Prostate gland (tissue), 2 donors: ENCODE measurements at regions not wholly inside any gene's neighbourhood (a gene's known extent, or its start where the extent isn't known, plus 50 kb on each side); places are given as distances from the start of the nearest gene placed in this dataset.

Source experiments
- DNase-seq: peaks from one replicate; pipeline ENCODE4 v3.0.0-alpha.2; 2019; ENCODE audit warnings: low spot score
- H3K27ac ChIP-seq, 2 donors: fragments of 200-600 bp; sonication (generic); 2 replicates each; pipeline ENCODE4 v1.5.1; 2017 to 2019
- H3K27me3 ChIP-seq: fragments of 200-600 bp; sonication (generic); replicated peaks from 2 replicates; pipeline ENCODE4 v1.5.1; 2019; ENCODE audit not compliant: insufficient read depth
- H3K36me3 ChIP-seq, 2 donors: fragments of 200-600 bp; sonication (generic); 1 replicate in 1 of 2; 2 replicates in 1 of 2; pipeline versions ENCODE4 v1.5.1 to v1.8.1; 2017 to 2019
- H3K4me1 ChIP-seq: fragments of 200-600 bp; sonication (generic); replicated peaks from 2 replicates; pipeline ENCODE4 v1.5.1; 2019
- H3K4me3 ChIP-seq, 2 donors: fragments of 200-600 bp; sonication (generic); 2 replicates each; pipeline ENCODE4 v1.5.1; 2017 to 2019
- H3K9me3 ChIP-seq: fragments of 200-600 bp; sonication (generic); 2 replicates; pipeline ENCODE4 v1.5.1; 2017
- POLR2A ChIP-seq: fragments of 450-650 bp; IDR thresholded peaks from one replicate; pipeline ENCODE4 v1.6.1; 2016; ENCODE audit warnings: antibody characterized with exemption, mild to moderate bottlenecking
- POLR2AphosphoS5 ChIP-seq: sonication (generic); formaldehyde crosslinking; IDR thresholded peaks from one replicate; pipeline ENCODE4 v1.6.1; 2017; ENCODE audit warnings: antibody characterized with exemption
- WGBS: methylation state at CpG from one replicate; pipeline ENCODE4 v1.1.5; 2018; 5-methylcytosine and 5-hydroxymethylcytosine counted together
- intact Hi-C: fragments of 100-400 bp; cut with DNase I; formaldehyde crosslinking; loops from one replicate; pipeline ENCODE4 v1.14.2; 2022
- TF ChIP-seq, protein P1 (sequence below), 4 experiments: fragments of 200-600 bp in 2 of 4; fragments of 450-650 bp in 2 of 4; sonication (generic) in 2 of 4; IDR thresholded peaks; 1 replicate in 3 of 4; 2 replicates in 1 of 4; pipeline ENCODE4 v1.5.1; 2016 to 2019; ENCODE audit warnings: antibody characterized with exemption in 4 of 4, mild to moderate bottlenecking in 2 of 4, moderate library complexity in 2 of 4

- H3K4me1 ChIP-seq, result no peaks in the 10 kb centered on the region
- H3K27ac ChIP-seq, result no peak overlapping the region
- H3K36me3 ChIP-seq, result no peaks in the 10 kb centered on the region
- TF ChIP-seq POLR2AphosphoS5, result no peak
- TF ChIP-seq, protein P1, sequence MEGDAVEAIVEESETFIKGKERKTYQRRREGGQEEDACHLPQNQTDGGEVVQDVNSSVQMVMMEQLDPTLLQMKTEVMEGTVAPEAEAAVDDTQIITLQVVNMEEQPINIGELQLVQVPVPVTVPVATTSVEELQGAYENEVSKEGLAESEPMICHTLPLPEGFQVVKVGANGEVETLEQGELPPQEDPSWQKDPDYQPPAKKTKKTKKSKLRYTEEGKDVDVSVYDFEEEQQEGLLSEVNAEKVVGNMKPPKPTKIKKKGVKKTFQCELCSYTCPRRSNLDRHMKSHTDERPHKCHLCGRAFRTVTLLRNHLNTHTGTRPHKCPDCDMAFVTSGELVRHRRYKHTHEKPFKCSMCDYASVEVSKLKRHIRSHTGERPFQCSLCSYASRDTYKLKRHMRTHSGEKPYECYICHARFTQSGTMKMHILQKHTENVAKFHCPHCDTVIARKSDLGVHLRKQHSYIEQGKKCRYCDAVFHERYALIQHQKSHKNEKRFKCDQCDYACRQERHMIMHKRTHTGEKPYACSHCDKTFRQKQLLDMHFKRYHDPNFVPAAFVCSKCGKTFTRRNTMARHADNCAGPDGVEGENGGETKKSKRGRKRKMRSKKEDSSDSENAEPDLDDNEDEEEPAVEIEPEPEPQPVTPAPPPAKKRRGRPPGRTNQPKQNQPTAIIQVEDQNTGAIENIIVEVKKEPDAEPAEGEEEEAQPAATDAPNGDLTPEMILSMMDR (IDR thresholded peaks at IDR 0.05), result no peak
- no peak for TF ChIP-seq POLR2A
- intact Hi-C loops, result no loop called here
- 95% methylated on average over 2 of the region's 2 CpGs for WGBS
- no peak overlapping the region for H3K4me3 ChIP-seq
- H3K27me3 ChIP-seq, result no peaks in the 10 kb centered on the region
- DNase-seq, result no peak
- no peaks in the 10 kb centered on the region for H3K9me3 ChIP-seq
Observed at GRCh38 chr11:42620796-42621195, 691.0 kb upstream of the API5 start.

DNA sequence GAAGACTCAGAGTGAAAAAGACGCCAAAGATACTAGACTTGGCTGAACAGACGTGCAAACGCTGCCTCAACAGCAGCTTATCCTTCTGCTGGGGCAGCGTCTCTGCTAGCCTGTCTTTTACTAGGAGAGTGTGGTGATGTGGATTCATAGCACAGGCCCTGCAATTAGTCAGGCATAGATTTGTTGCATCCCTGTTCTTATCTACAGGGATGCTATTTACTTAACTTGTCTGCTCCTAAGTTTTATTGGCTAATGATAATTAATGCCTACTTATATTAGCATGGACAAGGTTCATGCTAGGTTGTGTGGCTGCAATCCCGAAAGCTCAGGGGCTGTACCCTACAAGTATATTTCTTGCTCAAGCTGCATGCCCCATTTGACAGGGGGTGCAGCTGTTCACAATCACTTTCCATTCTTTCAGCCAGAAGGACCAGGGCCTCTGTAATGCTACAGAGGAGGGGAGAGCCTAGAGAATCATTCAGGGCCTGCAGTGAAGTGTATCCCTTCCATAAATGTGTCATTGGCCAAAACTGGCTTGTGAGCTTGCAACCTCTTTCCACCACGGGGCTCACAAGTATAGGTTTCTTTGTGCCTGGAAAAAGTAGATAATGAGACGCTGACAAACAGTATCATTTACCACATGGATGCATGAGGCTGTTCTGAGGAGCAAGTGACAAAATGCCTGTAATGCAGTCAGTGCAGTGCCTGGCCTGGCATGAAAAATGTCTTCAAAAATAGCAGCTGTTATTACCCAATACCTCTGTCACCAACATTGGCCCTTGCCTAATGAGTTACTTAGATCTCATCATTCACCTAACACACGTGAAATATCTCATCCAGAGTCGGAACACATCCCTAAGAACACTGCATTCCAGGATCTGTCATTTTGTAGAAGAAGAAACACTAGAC lies 685.8 kb upstream of the API5 start:
- WGBS, result 64% methylated on average over 9 of the region's 9 CpGs
- intact Hi-C loops, result no loop called here
- TF ChIP-seq, protein P1 (IDR thresholded peaks at IDR 0.05), result no peak
- TF ChIP-seq POLR2AphosphoS5 (no peak), POLR2A (no peak)
- Histone ChIP-seq H3K27me3 (no peaks in the 10 kb centered on the region), H3K36me3 (no peaks in the 10 kb centered on the region), H3K27ac (no peak overlapping the region), H3K4me1 (no peaks in the 10 kb centered on the region), H3K9me3 (no peaks in the 10 kb centered on the region), H3K4me3 (no peak overlapping the region)
- DNase-seq, result no peak

- Histone ChIP-seq H3K27me3 (no peaks in the 10 kb centered on the region), H3K4me3 (no peak overlapping the region), H3K9me3 (no peaks in the 10 kb centered on the region), H3K36me3 (no peaks in the 10 kb centered on the region), H3K27ac (no peak overlapping the region), H3K4me1 (no peaks in the 10 kb centered on the region)
- intact Hi-C loops, result no loop called here
- WGBS, result 50% methylated on average over 2 of the region's 2 CpGs
- no peak for DNase-seq
- TF ChIP-seq POLR2AphosphoS5 (no peak), POLR2A (no peak)
- TF ChIP-seq, protein P1 (IDR thresholded peaks at IDR 0.05), result no peak
Observed at GRCh38 chr11:42631220-42631843, 680.5 kb upstream of the API5 start.

DNA sequence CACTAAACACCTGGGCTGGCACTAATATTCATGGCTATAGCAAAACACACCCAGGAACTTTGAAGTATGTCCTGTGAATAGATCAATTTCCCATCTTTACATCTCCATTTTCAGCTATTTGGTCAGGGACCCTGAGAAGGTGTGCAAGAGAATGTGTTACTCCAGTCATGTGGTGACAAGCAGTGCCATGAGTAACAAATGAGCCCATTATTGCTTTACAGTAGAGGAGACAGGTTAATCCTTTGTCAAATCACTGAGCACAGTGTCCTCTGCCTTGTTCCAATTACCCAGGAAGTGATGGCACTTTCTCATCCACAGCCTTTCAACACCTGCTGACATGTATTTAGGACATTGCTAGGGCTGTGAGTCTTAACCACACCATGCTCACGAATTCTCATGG lies 664.8 kb upstream of the API5 start:
- no peaks in the 10 kb centered on the region for H3K4me1 ChIP-seq
- TF ChIP-seq, protein P1 (IDR thresholded peaks at IDR 0.05), result no peak
- WGBS, result 63% methylated on average over 1 of the region's 1 CpG
- no peak for DNase-seq
- H3K36me3 ChIP-seq, result no peaks in the 10 kb centered on the region
- no peaks in the 10 kb centered on the region for H3K9me3 ChIP-seq
- intact Hi-C loops, result no loop called here
- no peak overlapping the region for H3K4me3 ChIP-seq
- no peak overlapping the region for H3K27ac ChIP-seq
- no peaks in the 10 kb centered on the region for H3K27me3 ChIP-seq

DNA sequence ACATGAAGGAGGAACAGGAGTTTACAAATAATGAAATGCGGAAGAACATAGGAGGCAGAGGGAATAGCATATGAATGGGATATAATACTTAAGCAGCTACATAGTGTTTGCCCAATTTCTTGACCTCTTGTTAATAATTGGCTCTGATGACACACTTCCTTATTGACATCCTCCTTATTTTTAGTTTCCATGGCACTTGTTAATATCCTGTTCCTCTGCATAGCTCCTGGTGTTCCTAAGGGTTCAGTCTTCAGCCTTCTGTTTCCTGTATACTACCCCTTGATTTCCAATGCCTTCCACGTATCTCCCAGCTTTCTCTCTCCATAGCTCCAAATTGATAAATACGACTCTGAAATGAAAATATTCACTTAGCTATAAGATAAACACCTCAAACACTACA lies 663.8 kb upstream of the API5 start:
- Histone ChIP-seq H3K4me1 (no peaks in the 10 kb centered on the region), H3K36me3 (no peaks in the 10 kb centered on the region), H3K9me3 (no peaks in the 10 kb centered on the region), H3K27me3 (no peaks in the 10 kb centered on the region), H3K4me3 (no peak overlapping the region), H3K27ac (no peak overlapping the region)
- intact Hi-C loops, result no loop called here
- WGBS, result 79% methylated on average over 3 of the region's 3 CpGs
- no peak for TF ChIP-seq POLR2AphosphoS5
- TF ChIP-seq POLR2A, result no peak
- TF ChIP-seq, protein P1 (IDR thresholded peaks at IDR 0.05), result no peak
- no peak for DNase-seq
